A673 (cell line): ENCODE measurements at regions not wholly inside any gene's neighbourhood (a gene's known extent, or its start where the extent isn't known, plus 50 kb on each side); places are given as distances from the start of the nearest gene placed in this dataset.
A peak's percentile ranks its signal among the peaks of the same experiment; 100 is the strongest.

Experiments used
- BruUV-seq: library from RNA; stranded (reverse); fragments of 400-500 nt; replicated peaks from 2 replicates; lab custom pipeline; 2021; lab: Mats Ljungman, UMichigan
- CTCF ChIA-PET: fragments of 300-600 bp; sonication (Branson Sonifier 250); formaldehyde crosslinking; loops from one replicate; lab custom pipeline; 2022; ENCODE audit warnings: antibody characterized with exemption; lab: Charles Lee
- POLR2A ChIA-PET: fragments of 300-600 bp; sonication (Branson Sonifier 250); formaldehyde crosslinking; loops from one replicate; lab custom pipeline; 2022; ENCODE audit warnings: antibody characterized with exemption; ENCODE audit not compliant: low non-redundant PET; lab: Charles Lee
- DNase-seq: peaks from one replicate; pipeline ENCODE4 v3.0.0-alpha.2; 2015; ENCODE audit warnings: low spot score
- H3K27ac ChIP-seq: fragments of 200-600 bp; sonication (generic); 2 replicates; pipeline ENCODE4 v1.5.1; 2016; ENCODE audit warnings: mixed run types, low read depth, mild to moderate bottlenecking, mixed read lengths, antibody characterized with exemption, low read length; ENCODE audit not compliant: poor library complexity, severe bottlenecking
- H3K27me3 ChIP-seq: fragments of 200-600 bp; sonication (generic); replicated peaks from 2 replicates; pipeline ENCODE4 v1.6.1; 2017; ENCODE audit warnings: mixed run types, low read depth, mild to moderate bottlenecking, mixed read lengths, antibody characterized with exemption, low read length; ENCODE audit not compliant: insufficient read depth, poor library complexity
- H3K36me3 ChIP-seq: fragments of 200-600 bp; sonication (generic); 2 replicates; pipeline ENCODE4 v1.6.1; 2016; ENCODE audit warnings: mixed run types, mild to moderate bottlenecking, mixed read lengths, antibody characterized with exemption, low read length; ENCODE audit not compliant: insufficient read depth, poor library complexity, severe bottlenecking
- H3K4me1 ChIP-seq: fragments of 200-600 bp; sonication (generic); 2 replicates; pipeline ENCODE4 v1.6.1; 2017; ENCODE audit warnings: mixed run types, mild to moderate bottlenecking, mixed read lengths, antibody characterized with exemption, low read length; ENCODE audit not compliant: insufficient read depth, poor library complexity, severe bottlenecking
- H3K4me3 ChIP-seq: fragments of 200-600 bp; sonication (generic); 2 replicates; pipeline ENCODE4 v1.5.1; 2016; ENCODE audit warnings: low read depth, mixed run types, mild to moderate bottlenecking, mixed read lengths, low read length; ENCODE audit not compliant: poor library complexity, severe bottlenecking
- H3K9me3 ChIP-seq: fragments of 200-600 bp; sonication (generic); 2 replicates; pipeline ENCODE4 v1.6.1; 2016; ENCODE audit warnings: mixed run types, low read depth, mild to moderate bottlenecking, mixed read lengths, antibody characterized with exemption, low read length; ENCODE audit not compliant: poor library complexity, severe bottlenecking
- EZH2 ChIP-seq: fragments of 200-600 bp; sonication (generic); IDR thresholded peaks from 2 replicates; pipeline ENCODE4 v1.6.1; 2017; ENCODE audit warnings: borderline replicate concordance, low read depth, mild to moderate bottlenecking, mixed read lengths, antibody characterized with exemption, low read length; ENCODE audit not compliant: poor library complexity, severe bottlenecking
- intact Hi-C: fragments of 100-400 bp; cut with micrococcal nuclease; formaldehyde crosslinking; loops from one replicate; pipeline ENCODE4 v1.10.0; 2022; ENCODE audit not compliant: unreplicated experiment
- TF ChIP-seq, protein P1 (sequence below): fragments of 300-800, 200-600 bp; sonication (generic); conservative IDR thresholded peaks from 2 replicates; pipeline ENCODE4 v1.5.1; 2017; ENCODE audit warnings: low read depth, mild to moderate bottlenecking, antibody characterized with exemption, low read length, moderate library complexity, mixed read lengths

DNA sequence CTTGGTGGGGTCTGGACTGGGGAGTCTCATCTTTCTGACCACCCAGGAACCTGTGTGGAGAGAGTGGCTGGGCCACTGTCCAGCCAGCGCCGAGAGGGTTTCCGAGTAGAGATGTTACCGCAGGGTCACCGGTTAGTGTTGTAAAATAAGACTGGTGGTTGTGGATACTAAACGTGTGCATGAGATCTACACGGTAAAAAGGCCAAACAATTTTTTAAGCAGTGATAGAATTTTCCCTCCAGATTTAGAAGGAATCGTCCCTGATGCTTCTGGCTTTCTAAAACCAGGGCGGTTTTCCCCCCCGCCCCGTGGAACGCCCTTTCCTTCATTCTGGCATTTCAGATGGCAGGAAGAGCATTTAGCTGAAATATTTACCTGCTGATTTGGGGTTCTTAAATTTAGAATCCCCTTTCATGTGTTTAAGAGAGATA, 72.6 kb upstream of the PPARA start:
- Histone ChIP-seq H3K9me3 (no peaks in the 10 kb centered on the region), H3K27ac (peak overlapping the region; percentile 97), H3K4me3 (peak overlapping the region; percentile 85), H3K4me1 (peaks cover 51% of the 10 kb centered on the region), H3K27me3 (no peaks in the 10 kb centered on the region), H3K36me3 (peaks cover 54% of the 10 kb centered on the region)
- intact Hi-C loops = loop anchor here (5.0 kb wide), 1 partner anchor 65 kb away; no protein-coding TSS in a partner anchor
- TF ChIP-seq, protein P1, sequence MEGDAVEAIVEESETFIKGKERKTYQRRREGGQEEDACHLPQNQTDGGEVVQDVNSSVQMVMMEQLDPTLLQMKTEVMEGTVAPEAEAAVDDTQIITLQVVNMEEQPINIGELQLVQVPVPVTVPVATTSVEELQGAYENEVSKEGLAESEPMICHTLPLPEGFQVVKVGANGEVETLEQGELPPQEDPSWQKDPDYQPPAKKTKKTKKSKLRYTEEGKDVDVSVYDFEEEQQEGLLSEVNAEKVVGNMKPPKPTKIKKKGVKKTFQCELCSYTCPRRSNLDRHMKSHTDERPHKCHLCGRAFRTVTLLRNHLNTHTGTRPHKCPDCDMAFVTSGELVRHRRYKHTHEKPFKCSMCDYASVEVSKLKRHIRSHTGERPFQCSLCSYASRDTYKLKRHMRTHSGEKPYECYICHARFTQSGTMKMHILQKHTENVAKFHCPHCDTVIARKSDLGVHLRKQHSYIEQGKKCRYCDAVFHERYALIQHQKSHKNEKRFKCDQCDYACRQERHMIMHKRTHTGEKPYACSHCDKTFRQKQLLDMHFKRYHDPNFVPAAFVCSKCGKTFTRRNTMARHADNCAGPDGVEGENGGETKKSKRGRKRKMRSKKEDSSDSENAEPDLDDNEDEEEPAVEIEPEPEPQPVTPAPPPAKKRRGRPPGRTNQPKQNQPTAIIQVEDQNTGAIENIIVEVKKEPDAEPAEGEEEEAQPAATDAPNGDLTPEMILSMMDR = no peak
- no peak for TF ChIP-seq EZH2
- ChIA-PET POLR2A (interaction anchor here (0.6 to 0.7 kb wide), 2 partner anchors 41 to 76 kb away, joined by 3 to 6 read pairs; no protein-coding TSS in a partner anchor), CTCF (interaction anchor here (0.7 kb wide), 1 partner anchor 71 kb away, joined by 3 read pairs; no protein-coding TSS in a partner anchor)
- no TSS peak for BruUV-seq
- DNase-seq = peak; percentile 52

DNA sequence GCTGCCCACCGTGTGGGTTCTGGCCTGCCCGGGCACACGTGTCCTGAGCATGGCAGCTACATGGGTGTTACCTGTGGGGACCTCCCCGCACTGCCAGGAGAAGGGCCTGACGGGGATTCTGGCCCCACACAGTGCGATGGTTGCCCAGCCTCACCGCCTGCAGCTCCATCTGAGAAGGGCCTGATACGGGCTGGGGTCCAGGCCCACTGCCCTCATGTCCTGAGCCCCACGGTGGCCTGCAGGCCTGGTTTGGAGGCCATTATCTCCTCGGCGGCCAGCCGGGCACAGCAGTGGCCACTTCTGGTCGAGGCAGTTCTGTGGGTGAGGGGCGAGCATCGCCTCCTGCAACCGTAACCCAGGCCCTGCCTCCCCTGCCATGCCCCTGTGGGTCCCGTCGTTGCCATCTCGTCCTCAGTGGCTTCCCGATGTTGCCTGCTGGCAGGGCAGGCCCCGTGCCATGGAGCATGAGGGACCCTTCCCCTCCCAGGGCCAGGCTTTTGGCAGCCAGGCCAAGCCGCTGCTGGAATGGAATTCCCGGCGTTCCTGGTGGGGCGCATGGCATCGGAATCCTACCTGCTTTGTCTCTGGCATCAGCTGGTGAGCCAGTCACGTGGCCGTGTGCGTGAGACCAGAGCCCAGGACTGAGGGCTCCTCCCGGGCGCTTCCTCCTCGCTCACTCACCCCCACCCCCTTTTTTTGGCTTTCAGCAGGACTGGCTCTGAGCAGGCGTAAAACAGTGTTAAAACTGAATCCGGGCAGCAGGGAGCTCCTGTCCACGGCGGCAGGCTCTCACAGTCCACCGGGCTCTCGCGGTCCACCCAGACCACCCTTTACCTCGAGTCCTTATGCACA, 71.9 kb upstream of the PPARA start:
- H3K27me3 ChIP-seq = no peaks in the 10 kb centered on the region
- intact Hi-C loops = loop anchor here (5.0 kb wide), 1 partner anchor 66 kb away; no protein-coding TSS in a partner anchor
- H3K36me3 ChIP-seq = peaks cover 54% of the 10 kb centered on the region
- no peaks in the 10 kb centered on the region for H3K9me3 ChIP-seq
- H3K27ac ChIP-seq = peak overlapping the region; percentile 97
- TF ChIP-seq EZH2 = no peak
- TF ChIP-seq, protein P1 = no peak
- TSS peak; percentile 17 for BruUV-seq
- H3K4me1 ChIP-seq = peaks cover 59% of the 10 kb centered on the region
- ChIA-PET POLR2A (interaction anchor here (0.6 kb wide), 1 partner anchor 42 kb away, joined by 6 read pairs; no protein-coding TSS in a partner anchor), CTCF (interaction anchor here (0.6 kb wide), 2 partner anchors 16 to 38 kb away, joined by 3 read pairs; no protein-coding TSS in a partner anchor)
- peak; percentile 87 for DNase-seq
- peak overlapping the region; percentile 85 for H3K4me3 ChIP-seq

DNA sequence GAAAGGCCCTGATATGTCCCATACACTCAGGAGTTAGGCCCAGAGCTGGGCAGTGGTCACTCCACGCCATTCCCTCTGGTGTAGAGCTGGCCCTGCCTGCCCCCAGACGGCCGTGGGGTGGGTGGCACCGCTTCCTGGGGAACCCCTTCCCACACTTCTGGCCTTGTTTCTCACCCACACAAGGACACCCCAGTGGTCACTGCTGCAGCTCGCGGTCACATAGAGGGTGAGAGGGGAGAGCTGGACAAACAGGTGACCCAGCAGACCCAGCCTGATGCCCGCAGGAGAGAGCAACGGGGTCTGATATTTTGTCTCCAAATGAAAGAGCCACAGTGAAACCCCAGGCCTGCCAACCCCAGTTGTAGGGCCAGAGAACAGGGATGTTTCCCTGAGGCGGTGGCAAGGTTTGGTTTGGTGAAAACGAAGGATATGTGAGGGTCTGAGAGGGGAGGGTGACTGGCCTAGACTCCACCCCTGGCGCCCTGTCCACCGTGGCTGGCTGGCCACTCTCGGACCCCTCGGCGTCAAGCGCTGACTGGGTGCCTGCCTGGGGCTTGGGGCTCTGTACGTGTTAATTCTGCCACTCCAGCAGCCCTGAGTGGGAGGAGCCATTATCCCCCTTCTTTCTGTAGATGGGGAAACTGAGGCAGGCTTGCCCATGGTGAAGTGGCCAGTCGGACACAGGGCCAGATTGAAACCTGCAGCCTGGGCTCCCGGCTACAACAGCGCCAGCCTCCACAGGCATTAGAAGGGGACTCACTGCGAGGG, 71.0 kb upstream of the PPARA start:
- H3K36me3 ChIP-seq = peaks cover 53% of the 10 kb centered on the region
- H3K4me1 ChIP-seq = peaks cover 67% of the 10 kb centered on the region
- CTCF ChIA-PET = interaction anchor here (0.6 kb wide), 1 partner anchor 15 kb away, joined by 3 read pairs; no protein-coding TSS in a partner anchor

More for the DNA sequence above, 71.0 kb upstream of the PPARA start:
- Histone ChIP-seq H3K27ac (peak overlapping the region; percentile 97), H3K4me3 (peak overlapping the region; percentile 85), H3K27me3 (no peaks in the 10 kb centered on the region), H3K9me3 (no peaks in the 10 kb centered on the region)
- POLR2A ChIA-PET = no interaction called here
- intact Hi-C loops = loop anchor here (5.0 kb wide), 1 partner anchor 67 kb away; no protein-coding TSS in a partner anchor
- no TSS peak for BruUV-seq
- TF ChIP-seq, protein P1 = no peak
- no peak for TF ChIP-seq EZH2
- peak; percentile 54 for DNase-seq
